ENCODE measurements at regions not wholly inside any gene's neighbourhood (a gene's known extent, or its start where the extent isn't known, plus 50 kb on each side); places are given as distances from the start of the nearest gene placed in this dataset.

GRCh38 chr3:64998317-64998716 lies 310.5 kb upstream of the ADAMTS9 start:
- DNase-seq (ENCODE audit: low spot score): no peak

GRCh38 chr3:64995857-64996551 lies 308.2 kb upstream of the ADAMTS9 start:
- DNase-seq (ENCODE audit: low spot score): no peak

GRCh38 chr3:64993781-64994180 lies 306.0 kb upstream of the ADAMTS9 start:
- no peak for DNase-seq (ENCODE audit: low spot score)

GRCh38 chr3:64992530-64993285 lies 304.9 kb upstream of the ADAMTS9 start:
- DNase-seq (ENCODE audit: low spot score): no peak

- DNase-seq (ENCODE audit: low spot score): peak; percentile 11
These were observed 300.4 kb upstream of the ADAMTS9 start for GRCh38 chr3:64988188-64988587.

GRCh38 chr3:64987726-64988125 lies 299.9 kb upstream of the ADAMTS9 start:
- DNase-seq (ENCODE audit: low spot score): no peak

- no peak for DNase-seq (ENCODE audit: low spot score)
These were observed 297.3 kb upstream of the ADAMTS9 start for GRCh38 chr3:64985072-64985471.

- DNase-seq (ENCODE audit: low spot score): no peak
These were observed 296.0 kb upstream of the ADAMTS9 start for GRCh38 chr3:64983583-64984359.

GRCh38 chr3:64977308-64978100 lies 289.7 kb upstream of the ADAMTS9 start:
- peak; percentile 34 for DNase-seq (ENCODE audit: low spot score)

GRCh38 chr3:64976456-64976855 lies 288.7 kb upstream of the ADAMTS9 start:
- no peak for DNase-seq (ENCODE audit: low spot score)

- no peak for DNase-seq (ENCODE audit: low spot score)
These were observed 287.3 kb upstream of the ADAMTS9 start for GRCh38 chr3:64975147-64975546.

- DNase-seq (ENCODE audit: low spot score): no peak
These were observed 286.6 kb upstream of the ADAMTS9 start for GRCh38 chr3:64974401-64974800.

GRCh38 chr3:64972793-64973192 lies 285.0 kb upstream of the ADAMTS9 start:
- peak; percentile 17 for DNase-seq (ENCODE audit: low spot score)

GRCh38 chr3:64971602-64972001 lies 283.8 kb upstream of the ADAMTS9 start:
- DNase-seq (ENCODE audit: low spot score): no peak

GRCh38 chr3:64970634-64971033 lies 282.8 kb upstream of the ADAMTS9 start:
- no peak for DNase-seq (ENCODE audit: low spot score)

- no peak for DNase-seq (ENCODE audit: low spot score)
These were observed 273.5 kb upstream of the ADAMTS9 start for GRCh38 chr3:64961301-64961700.

- no peak for DNase-seq (ENCODE audit: low spot score)
These were observed 270.5 kb upstream of the ADAMTS9 start for GRCh38 chr3:64958199-64958843.

GRCh38 chr3:64957408-64958198 lies 269.8 kb upstream of the ADAMTS9 start:
- no peak for DNase-seq (ENCODE audit: low spot score)

- no peak for DNase-seq (ENCODE audit: low spot score)
These were observed 269.0 kb upstream of the ADAMTS9 start for GRCh38 chr3:64956711-64957325.

Measured in H4 (cell line).